ENCODE measurements at regions not wholly inside any gene's neighbourhood (a gene's known extent, or its start where the extent isn't known, plus 50 kb on each side); places are given as distances from the start of the nearest gene placed in this dataset.
"Not testable (repeated sequence)": the region's sequence is repeated elsewhere in the genome, so short reads cannot be mapped to it uniquely, and the experiment has no call there.

- not testable (repeated sequence) for DNase-seq (ENCODE audit: low read depth in 1 of 2, low spot score in 1 of 2)
Observed at GRCh38 chr14:105691321-105692109, 165.1 kb downstream of the TMEM121 start.

- DNase-seq (ENCODE audit: low read depth in 1 of 2, low spot score in 1 of 2): not testable (repeated sequence)
Observed at GRCh38 chr14:105692110-105692685, 165.8 kb downstream of the TMEM121 start.

- DNase-seq (ENCODE audit: low read depth in 1 of 2, low spot score in 1 of 2): no peak
Observed at GRCh38 chr14:105694961-105695360, 168.6 kb downstream of the TMEM121 start.

GRCh38 chr14:105696388-105696787 lies 170.0 kb downstream of the TMEM121 start:
- DNase-seq (ENCODE audit: low read depth in 1 of 2, low spot score in 1 of 2): not testable (repeated sequence)

- DNase-seq (ENCODE audit: low read depth in 1 of 2, low spot score in 1 of 2): not testable (repeated sequence)
Observed at GRCh38 chr14:105697414-105697813, 171.0 kb downstream of the TMEM121 start.

GRCh38 chr14:105697955-105698354 lies 171.6 kb downstream of the TMEM121 start:
- not testable (repeated sequence) for DNase-seq (ENCODE audit: low read depth in 1 of 2, low spot score in 1 of 2)

GRCh38 chr14:105698940-105699556 lies 172.7 kb downstream of the TMEM121 start:
- DNase-seq (ENCODE audit: low read depth in 1 of 2, low spot score in 1 of 2): not testable (repeated sequence)

- not testable (repeated sequence) for DNase-seq (ENCODE audit: low read depth in 1 of 2, low spot score in 1 of 2)
Observed at GRCh38 chr14:105699706-105700105, 173.3 kb downstream of the TMEM121 start.

GRCh38 chr14:105700146-105700545 lies 173.8 kb downstream of the TMEM121 start:
- not testable (repeated sequence) for DNase-seq (ENCODE audit: low read depth in 1 of 2, low spot score in 1 of 2)

- DNase-seq (ENCODE audit: low read depth in 1 of 2, low spot score in 1 of 2): no peak
Observed at GRCh38 chr14:105700622-105701288, 174.4 kb downstream of the TMEM121 start.

- DNase-seq (ENCODE audit: low read depth in 1 of 2, low spot score in 1 of 2): no peak
Observed at GRCh38 chr14:105701456-105702274, 175.3 kb downstream of the TMEM121 start.

GRCh38 chr14:105702275-105702817 lies 176.0 kb downstream of the TMEM121 start:
- no peak for DNase-seq (ENCODE audit: low read depth in 1 of 2, low spot score in 1 of 2)

- DNase-seq (ENCODE audit: low read depth in 1 of 2, low spot score in 1 of 2): not testable (repeated sequence)
Observed at GRCh38 chr14:105703044-105703665, 176.8 kb downstream of the TMEM121 start.

- not testable (repeated sequence) for DNase-seq (ENCODE audit: low read depth in 1 of 2, low spot score in 1 of 2)
Observed at GRCh38 chr14:105704091-105704490, 177.7 kb downstream of the TMEM121 start.

GRCh38 chr14:105704492-105704891 lies 178.1 kb downstream of the TMEM121 start:
- not testable (repeated sequence) for DNase-seq (ENCODE audit: low read depth in 1 of 2, low spot score in 1 of 2)

- DNase-seq (ENCODE audit: low read depth in 1 of 2, low spot score in 1 of 2): not testable (repeated sequence)
Observed at GRCh38 chr14:105705512-105705861, 179.1 kb downstream of the TMEM121 start.

GRCh38 chr14:105705862-105706700 lies 179.7 kb downstream of the TMEM121 start:
- not testable (repeated sequence) for DNase-seq (ENCODE audit: low read depth in 1 of 2, low spot score in 1 of 2)

GRCh38 chr14:105706701-105707019 lies 180.3 kb downstream of the TMEM121 start:
- DNase-seq (ENCODE audit: low read depth in 1 of 2, low spot score in 1 of 2): not testable (repeated sequence)

GRCh38 chr14:105707099-105707498 lies 180.7 kb downstream of the TMEM121 start:
- not testable (repeated sequence) for DNase-seq (ENCODE audit: low read depth in 1 of 2, low spot score in 1 of 2)
